ENCODE measurements at regions not wholly inside any gene's neighbourhood (a gene's known extent, or its start where the extent isn't known, plus 50 kb on each side); places are given as distances from the start of the nearest gene placed in this dataset.
"Not testable (repeated sequence)": the region's sequence is repeated elsewhere in the genome, so short reads cannot be mapped to it uniquely, and the experiment has no call there.

DNA sequence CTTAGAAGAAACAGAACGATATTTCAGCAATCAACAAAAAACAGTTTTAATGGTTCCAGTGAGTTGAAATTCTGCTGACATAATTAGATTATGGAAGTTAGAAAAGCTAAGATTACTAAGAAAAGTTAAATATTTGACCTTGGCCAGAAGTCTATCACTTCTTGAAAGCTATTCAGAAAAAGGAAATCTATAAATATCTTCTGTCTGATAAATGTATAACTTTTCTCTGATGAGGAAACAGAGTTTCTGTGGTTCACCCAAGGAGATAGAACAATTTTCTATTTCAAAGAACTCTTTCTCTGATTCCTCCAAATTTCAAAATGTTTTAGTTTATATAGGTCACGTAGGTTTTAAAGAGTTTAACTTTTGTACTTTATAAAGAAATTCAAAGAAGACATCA, 438.4 kb upstream of the CHORDC1 start:
- intact Hi-C loops (cut with DNase I, micrococcal nuclease), result no loop called here
- DNase-seq, result no peak
- ATAC-seq, result no peak

DNA sequence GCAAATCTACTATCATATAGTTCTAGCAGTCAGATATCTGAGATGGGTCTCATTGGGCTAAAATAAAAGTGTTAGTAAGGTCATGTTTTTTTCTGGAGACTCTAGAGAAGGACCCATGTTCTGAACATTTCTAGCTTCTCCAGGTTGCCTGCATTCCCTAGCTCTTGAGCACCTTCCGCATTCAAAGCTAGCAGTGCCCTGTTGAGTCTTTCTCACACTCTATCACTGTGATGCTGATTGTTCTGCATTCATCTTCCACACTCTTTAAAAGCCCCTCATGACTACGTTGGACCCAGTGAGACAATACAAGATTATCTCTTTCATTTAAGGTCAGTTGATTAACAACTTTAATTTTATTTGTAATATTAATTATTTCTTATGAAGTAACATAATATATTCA, 433.3 kb upstream of the CHORDC1 start:
- intact Hi-C loops (cut with DNase I, micrococcal nuclease), result no loop called here
- ATAC-seq (no peak), DNase-seq (no peak)

DNA sequence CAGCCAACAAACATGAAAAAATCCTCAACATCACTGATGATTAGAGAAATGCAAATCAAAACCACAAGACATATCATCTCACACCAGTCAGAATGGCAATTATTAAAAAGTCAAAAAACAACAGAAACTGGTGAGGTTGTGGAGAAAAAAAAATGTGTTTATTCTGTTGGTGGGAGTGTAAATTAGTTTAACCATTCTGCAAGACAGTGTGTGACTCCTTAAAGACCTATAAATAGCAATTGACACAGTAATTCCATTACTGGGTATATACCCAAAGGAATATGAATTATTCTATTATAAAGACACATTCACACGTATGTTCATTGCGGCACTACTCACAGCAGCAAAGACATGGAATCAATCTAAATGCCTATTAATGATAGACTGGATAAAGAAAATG, 427.3 kb upstream of the CHORDC1 start:
- intact Hi-C loops (cut with DNase I, micrococcal nuclease), result no loop called here
- ATAC-seq (no peak), DNase-seq (no peak)

DNA sequence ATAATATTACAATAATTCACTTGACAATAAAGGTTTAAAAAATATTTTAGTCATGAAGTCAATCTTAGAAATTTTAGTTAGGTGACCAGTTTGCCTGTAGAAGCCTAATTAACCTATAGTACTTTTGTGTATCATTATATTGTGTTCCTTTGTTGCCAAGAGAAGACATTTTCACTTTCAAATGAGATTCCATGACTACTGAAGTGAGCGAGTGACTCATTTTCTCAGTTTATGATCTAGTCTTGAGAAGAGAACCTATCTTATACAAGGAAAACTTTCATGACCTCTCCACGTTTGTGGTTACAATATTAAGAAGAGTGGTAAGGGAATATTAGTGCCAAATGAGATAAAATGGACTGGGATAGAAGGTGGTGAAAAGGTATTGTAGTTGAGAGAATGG, 423.9 kb upstream of the CHORDC1 start:
- DNase-seq (no peak), ATAC-seq (no peak)
- intact Hi-C loops (cut with DNase I, micrococcal nuclease), result no loop called here

DNA sequence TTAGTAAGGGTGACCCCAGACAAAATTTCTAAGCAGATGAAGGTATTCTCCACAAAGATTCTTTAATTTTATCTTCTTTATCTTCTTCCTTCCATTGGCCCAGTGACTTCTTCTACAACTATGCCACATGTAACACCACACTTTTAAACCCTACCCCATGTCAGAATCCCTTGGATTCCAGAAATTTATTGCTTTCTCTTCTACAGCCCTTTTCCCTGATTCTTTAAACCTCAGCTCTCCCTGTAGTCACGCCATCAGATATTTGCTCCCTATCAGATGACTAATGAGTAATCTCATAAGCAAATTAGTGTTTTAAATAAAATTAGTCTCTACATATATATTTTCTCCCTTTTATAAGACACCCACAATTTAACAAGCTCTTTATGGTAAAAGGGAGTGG, 423.4 kb upstream of the CHORDC1 start:
- intact Hi-C loops (cut with DNase I, micrococcal nuclease), result no loop called here
- ATAC-seq (no peak), DNase-seq (no peak)

DNA sequence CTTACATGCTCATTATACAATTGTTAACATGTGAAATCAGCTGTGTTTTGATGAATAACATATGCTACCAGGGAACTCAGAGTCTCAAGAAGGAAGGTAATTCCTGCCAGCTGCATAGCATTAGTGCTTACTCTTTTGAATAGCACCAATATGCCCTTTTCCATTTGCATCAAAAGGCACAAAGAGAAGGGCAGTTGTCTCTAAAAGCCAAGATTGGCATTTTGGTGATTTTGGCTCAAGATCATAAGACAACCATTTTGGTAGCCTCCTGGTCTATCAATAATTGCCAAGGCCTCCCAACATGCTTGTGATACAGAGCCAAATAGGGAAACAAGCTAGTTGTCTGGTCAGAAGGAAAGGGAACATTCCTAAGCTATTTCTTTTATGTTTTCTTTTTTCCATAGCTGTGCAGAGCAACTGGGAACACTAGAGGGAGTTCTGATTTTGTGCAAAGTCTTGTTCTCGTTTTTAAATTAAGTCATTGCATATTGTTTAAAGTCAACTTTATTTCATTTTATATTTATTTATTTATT, 416.7 kb upstream of the CHORDC1 start:
- intact Hi-C loops (cut with DNase I, micrococcal nuclease), result no loop called here
- DNase-seq, result no peak
- ATAC-seq, result no peak

DNA sequence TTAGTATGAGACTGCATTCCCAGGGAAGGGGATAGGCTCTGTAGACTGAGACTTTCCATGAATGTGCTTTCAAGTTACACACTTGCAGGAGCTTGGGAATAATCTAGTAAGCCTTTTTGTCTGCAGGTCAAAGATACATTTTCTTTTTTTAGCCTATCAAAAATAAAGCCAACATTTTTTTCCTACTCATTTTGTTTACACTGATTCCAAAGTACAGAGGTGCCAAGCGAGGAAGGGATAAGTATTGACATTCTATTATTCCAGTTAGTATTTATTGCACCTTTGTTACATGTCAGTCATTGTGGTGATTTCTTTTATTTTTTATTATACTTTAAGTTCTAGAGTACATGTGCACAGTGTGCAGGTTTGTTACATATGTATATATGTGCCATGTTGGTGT, 413.0 kb upstream of the CHORDC1 start:
- ATAC-seq (no peak), DNase-seq (no peak)
- intact Hi-C loops (cut with DNase I, micrococcal nuclease), result no loop called here

DNA sequence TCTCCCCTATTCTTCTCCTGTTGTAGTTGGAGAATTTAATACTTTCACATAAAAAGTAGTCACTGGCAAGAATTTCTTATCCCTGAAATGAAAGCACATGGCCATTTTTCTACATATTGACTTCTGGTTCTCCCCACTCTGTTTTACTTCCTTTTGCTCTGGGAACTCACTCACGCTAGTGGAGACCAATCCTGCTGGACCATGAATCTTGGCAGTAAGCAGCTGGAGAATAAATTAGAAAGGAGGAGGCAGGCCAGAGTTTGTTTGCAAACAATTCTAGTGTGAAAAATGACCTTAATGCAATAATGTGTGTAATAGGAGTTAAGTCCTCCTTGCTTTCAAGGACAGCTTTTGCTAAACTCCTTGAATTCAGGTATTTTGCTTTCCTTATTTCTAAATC, 412.3 kb upstream of the CHORDC1 start:
- no peak for ATAC-seq
- no peak for DNase-seq

DNA sequence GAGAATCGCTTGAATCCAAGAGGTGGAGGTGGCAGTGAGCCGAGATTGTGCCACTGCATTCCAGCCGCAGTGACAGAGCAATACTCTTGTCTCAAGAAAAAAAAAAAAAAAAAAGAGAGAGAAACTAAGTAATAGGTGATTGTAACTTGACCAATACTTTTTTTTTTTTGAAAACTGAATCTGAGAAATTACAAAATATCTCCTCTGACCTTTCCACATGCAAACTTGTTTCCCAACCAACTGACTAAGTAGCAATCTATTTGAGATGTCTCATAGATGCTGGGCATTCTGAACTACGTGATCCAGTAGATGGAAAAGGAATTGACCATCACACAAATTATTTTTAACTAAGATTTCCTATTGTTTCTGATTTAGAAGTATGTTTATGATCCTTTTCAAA, 407.3 kb upstream of the CHORDC1 start:
- ATAC-seq (no peak), DNase-seq (no peak)
- intact Hi-C loops (cut with DNase I, micrococcal nuclease), result no loop called here

More for the DNA sequence above, 412.3 kb upstream of the CHORDC1 start:
- intact Hi-C loops (cut with DNase I, micrococcal nuclease), result no loop called here

DNA sequence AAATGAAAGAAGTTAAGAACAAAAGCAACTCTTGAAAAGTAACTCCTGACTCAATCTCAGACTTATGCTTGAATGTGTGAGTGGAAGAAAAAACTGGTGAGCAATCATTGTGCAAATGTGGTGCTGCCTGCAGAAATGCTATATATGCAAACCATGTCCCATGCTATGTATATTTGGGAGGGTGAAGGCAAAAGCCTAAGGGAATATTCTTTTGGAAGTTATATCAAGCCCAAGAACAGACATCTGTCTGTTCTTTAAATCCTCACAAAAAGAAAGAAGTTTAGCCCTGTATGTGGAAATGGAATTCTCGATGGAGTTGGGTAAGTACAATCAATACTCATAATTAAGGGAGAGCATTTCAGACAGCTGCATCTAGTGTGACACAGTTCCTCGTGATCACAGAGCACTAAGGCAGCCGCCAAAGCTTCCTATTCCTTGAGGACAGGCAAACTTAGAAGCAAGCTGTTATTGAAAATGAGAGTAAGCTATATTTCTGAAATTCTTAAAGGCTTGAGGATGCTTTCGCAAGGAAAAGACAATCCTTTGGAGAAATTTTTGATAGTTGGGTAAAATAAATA, 406.5 kb upstream of the CHORDC1 start:
- no peak for ATAC-seq
- intact Hi-C loops (cut with DNase I, micrococcal nuclease), result no loop called here

DNA sequence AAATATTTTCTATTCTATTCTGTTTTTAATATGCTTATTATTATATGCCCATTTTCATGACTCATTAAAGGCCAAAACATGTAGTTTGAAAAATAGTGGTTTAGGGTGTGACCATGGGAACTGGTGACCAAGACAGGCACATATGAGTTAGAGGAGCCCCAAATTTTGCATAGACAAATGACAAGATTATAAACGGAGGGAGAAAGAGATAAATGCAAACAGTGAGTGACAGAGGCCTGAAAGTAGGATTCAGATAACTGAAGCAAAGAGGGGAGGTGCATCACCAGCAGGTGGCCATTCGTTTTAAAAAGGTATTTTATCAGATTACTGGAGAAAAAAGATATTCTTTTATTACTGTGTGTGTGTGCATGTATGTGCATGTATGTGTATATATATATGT, 391.5 kb upstream of the CHORDC1 start:
- no peak for ATAC-seq
- intact Hi-C loops (cut with DNase I, micrococcal nuclease), result no loop called here
- DNase-seq, result no peak

More for the DNA sequence above, 406.5 kb upstream of the CHORDC1 start:
- no peak for DNase-seq

DNA sequence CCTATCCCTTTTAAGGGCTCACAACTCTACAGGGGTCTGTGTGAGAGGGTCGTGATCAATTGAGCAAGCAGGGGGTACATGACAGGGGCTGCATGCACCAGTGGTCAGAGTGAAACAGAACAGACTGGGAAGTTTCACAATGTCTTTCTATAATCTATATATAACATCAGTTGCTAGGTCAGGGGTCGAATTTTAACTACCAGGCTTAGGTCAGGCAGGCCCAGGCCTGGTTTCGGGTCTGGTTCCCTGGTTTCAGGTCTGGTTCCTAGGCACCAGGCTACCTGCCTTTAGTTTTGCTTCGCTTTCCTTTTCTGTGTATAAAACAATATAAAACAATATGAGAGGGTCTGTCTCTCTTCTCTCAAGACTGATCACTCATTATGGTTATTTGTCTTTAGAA, 390.2 kb upstream of the CHORDC1 start:
- intact Hi-C loops (cut with DNase I, micrococcal nuclease); ATAC-seq; DNase-seq: not testable (repeated sequence)

DNA sequence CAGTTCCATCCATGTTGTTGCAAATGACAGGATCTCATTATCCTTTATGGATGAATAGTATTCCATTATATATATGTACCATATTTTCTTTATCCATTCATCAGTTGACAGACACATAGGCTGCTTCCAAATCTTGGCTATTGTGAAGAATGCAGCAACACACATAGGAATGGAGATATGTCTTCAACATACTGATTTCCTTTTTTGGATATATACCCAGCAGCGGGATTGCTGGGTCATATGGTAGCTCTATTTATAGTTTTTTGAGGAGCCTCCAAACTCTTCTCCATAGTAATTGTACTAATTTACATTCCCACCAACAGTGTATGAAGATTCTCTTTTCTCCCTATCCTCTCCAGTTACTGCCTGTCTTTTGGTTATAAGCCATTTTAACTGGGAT, 383.9 kb upstream of the CHORDC1 start:
- ATAC-seq, result no peak
- no peak for DNase-seq
- intact Hi-C loops (cut with DNase I, micrococcal nuclease), result no loop called here

DNA sequence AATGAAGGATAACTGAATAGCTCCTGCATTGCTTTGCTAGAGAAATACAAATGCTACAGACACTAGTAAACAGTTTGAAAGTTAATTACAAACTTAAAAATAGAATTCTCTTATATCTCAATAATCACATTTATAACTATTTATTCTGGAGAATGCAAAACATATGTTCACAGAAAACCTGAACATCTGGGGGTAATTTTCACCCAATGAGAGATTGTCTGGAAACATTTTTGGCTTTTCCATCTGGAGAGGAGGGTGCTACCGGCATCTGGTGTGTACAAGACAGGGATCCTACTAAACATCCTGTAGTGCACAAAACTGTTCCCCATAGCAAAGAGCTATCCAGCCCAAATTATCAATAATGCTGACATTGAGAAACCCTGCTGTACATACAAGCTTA, 378.4 kb upstream of the CHORDC1 start:
- no peak for DNase-seq
- intact Hi-C loops (cut with DNase I, micrococcal nuclease), result no loop called here
- no peak for ATAC-seq

DNA sequence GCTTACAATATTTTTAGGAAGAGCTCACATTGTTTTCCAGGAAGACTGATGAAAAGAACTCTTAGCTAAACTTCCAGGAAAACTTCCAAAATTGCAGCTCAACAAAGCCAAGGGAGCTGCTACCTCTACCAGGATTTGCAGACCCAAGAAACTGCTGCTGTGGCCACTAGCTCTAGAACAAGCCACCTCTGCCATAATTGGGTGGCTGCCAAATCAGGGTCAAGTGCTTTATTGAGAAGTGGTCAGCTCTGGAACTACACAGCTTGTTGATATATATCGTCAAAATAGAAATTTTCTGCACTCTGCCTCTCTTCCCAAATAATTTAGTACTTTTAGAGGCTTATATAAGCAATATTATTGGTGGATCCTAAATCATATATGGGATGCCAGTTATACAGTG, 371.8 kb upstream of the CHORDC1 start:
- DNase-seq (no peak), ATAC-seq (no peak)
- intact Hi-C loops (cut with DNase I, micrococcal nuclease), result no loop called here

DNA sequence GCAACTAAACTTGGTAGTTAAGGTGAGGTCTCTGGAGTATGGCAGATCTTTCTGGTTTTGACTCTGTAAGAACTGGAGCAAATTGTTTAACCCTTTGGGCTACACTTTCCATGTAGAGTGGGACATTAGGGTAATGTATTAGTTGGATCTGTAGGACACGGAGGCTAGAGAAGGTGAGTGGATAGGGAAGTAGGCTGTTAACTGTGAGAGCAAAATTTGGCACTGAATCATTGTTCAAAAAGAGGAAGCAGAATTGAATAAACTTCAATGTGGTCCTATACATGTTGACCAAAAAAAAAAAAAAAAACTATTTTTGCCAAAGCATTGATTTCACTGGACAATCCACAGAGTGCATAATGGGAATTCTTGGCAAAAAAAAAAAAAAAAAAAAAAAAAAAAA, 370.2 kb upstream of the CHORDC1 start:
- no peak for DNase-seq
- ATAC-seq, result no peak
- intact Hi-C loops (cut with DNase I, micrococcal nuclease), result no loop called here

DNA sequence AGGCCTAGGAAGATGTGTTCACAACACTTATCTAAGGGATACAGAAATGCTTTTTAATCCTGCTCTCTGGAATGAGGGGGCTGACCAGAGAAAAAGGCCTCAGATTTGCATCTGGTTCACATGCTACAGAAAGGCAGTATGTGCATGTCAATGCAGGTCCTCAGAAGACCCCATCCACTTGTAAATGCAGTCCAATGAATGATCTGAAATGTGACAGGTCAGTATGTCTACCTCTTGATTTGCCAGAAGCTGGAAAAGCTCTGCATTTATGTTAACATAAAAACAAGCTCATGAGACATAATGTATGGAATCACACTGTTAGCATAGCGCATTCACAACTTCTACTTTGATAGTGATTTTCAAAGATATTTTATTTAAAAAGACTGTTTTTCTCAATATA, 367.4 kb upstream of the CHORDC1 start:
- intact Hi-C loops (cut with DNase I, micrococcal nuclease), result no loop called here
- no peak for ATAC-seq
- DNase-seq, result no peak

DNA sequence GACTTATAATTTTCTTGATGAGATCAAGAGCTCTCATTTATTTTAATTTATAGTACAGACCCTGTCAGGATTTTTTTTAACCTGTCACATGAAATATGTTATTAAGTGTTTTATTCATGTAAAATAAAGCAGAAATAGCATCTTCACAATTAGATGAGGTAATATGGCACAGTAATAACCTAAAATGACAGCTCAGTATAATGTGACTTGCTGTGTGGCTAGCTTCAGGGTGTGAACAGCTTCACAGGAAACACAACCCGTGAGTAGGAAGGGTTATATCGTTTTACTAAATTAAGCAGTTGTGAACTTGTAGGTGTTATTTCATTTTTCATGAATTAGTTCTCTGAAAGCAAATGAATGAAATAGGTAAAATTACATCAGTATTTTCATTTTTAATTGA, 366.9 kb upstream of the CHORDC1 start:
- no peak for ATAC-seq
- no peak for DNase-seq
- intact Hi-C loops (cut with DNase I, micrococcal nuclease), result no loop called here

DNA sequence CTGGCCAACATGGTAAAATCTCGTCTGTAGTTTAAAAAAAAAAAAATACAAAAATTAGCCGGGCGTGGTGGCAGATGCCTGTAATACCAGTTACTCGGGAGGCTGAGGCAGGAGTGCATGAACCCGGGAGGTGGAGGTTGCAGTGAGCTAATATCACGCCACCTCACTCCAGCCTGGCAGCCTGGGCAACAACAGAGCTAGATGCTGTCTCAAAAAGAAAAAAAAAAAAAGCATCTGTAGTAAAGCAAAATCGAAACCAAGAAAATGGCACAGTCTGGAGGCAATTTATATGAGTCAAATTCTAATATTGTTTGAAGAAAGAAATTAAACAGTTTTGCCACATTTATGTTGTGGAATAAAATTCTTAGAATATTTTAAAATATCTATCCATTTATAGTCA, 365.0 kb upstream of the CHORDC1 start:
- ATAC-seq (no peak), DNase-seq (no peak)
- intact Hi-C loops (cut with DNase I, micrococcal nuclease), result no loop called here

DNA sequence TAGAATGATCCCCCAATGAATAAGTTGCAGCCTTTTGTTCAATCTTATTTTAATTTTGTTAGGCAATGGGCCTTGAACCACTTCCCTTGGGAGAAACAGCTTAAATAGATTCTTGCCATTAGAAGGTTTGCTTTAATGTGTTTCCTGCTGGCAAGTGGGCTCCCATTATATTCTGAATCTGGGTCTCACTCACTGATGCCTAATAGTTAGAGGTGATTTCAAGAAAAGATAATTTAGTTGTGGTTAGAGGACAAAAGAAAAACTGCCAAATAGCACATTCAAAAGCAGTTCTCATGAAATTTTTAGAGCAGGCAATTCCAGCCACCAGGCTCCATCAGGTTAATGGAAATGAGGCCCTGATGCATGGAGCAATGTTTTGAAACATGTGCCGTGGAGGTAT, 362.6 kb upstream of the CHORDC1 start:
- DNase-seq (no peak), ATAC-seq (no peak)
- intact Hi-C loops (cut with DNase I, micrococcal nuclease), result no loop called here

DNA sequence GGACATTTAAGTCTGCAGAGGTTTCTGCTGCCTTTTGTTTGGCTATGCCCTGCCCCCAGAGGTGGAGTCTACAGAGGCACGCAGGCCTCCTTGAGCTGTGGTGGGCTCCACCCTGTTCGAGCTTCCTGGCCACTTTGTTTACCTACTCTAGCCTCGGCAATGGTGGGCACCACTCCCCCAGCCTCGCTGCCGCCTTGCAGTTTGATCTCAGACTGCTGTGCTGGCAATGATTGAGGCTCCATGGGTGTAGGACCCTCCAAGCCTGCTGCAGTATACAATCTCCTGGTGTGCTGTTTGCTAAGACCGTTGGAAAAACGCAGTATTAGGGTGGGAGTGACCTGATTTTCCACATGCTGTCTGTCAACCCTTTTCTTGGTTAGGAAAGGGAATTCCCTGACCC, 360.1 kb upstream of the CHORDC1 start:
- ATAC-seq; DNase-seq; intact Hi-C loops (cut with DNase I, micrococcal nuclease): not testable (repeated sequence)

DNA sequence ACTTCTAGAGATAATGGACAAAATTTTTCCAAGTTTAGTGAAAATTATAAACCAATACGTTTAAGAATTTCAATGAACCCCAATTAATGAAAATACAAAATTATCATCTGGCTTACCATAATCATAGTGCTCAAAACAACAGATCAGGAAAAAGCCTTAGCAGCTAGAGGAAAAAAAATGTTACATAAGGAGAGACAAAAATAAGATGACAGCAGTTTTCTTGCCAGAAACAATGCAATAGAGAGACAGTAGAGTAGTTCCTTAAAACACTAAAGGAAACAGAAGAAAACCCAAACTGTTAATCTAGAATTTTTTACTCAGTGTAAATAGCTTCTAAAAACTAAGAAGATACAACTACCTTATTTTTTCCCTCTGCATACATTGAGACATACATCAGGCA, 341.7 kb upstream of the CHORDC1 start:
- ATAC-seq (no peak), DNase-seq (no peak)
- intact Hi-C loops (cut with DNase I, micrococcal nuclease), result no loop called here
